ENCODE measurements at regions not wholly inside any gene's neighbourhood (a gene's known extent, or its start where the extent isn't known, plus 50 kb on each side); places are given as distances from the start of the nearest gene placed in this dataset.

- Mint-ChIP-seq H3K4me1 (ENCODE audit: low read depth in 2 of 2) (peaks cover 4% of the 10 kb centered on the region in 2 donors), H3K36me3 (no peaks in the 10 kb centered on the region), H3K27me3 (peaks cover 12 to 14% of the 10 kb centered on the region in 2 donors), H3K27ac (no peak overlapping the region), H3K9me3 (peaks cover 3% of the 10 kb centered on the region), H3K4me3 (no peak overlapping the region)
- DNase-seq (ENCODE audit: low spot score) (no peak), ATAC-seq (no peak)
These were observed 388.4 kb downstream of the SHANK2 start for GRCh38 chr11:70863993-70864392.

- DNase-seq (ENCODE audit: low spot score) (no peak), ATAC-seq (no peak)
- Mint-ChIP-seq H3K27ac (no peak overlapping the region), H3K4me1 (ENCODE audit: low read depth in 2 of 2) (no peaks in the 10 kb centered on the region), H3K27me3 (peaks cover 5 to 8% of the 10 kb centered on the region in 2 donors), H3K36me3 (no peaks in the 10 kb centered on the region), H3K4me3 (no peak overlapping the region), H3K9me3 (no peaks in the 10 kb centered on the region)
These were observed 387.0 kb downstream of the SHANK2 start for GRCh38 chr11:70865356-70865755.

GRCh38 chr11:70866834-70867233 lies 385.5 kb downstream of the SHANK2 start:
- no peaks in the 10 kb centered on the region for H3K36me3 Mint-ChIP-seq
- DNase-seq (ENCODE audit: low spot score) (no peak), ATAC-seq (no peak)
- H3K4me1 Mint-ChIP-seq (ENCODE audit: low read depth in 2 of 2): no peaks in the 10 kb centered on the region
- no peak overlapping the region for H3K27ac Mint-ChIP-seq
- H3K9me3 Mint-ChIP-seq: no peaks in the 10 kb centered on the region
- no peak overlapping the region for H3K4me3 Mint-ChIP-seq
- peaks cover 2 to 3% of the 10 kb centered on the region in 2 donors for H3K27me3 Mint-ChIP-seq

GRCh38 chr11:70867281-70868047 lies 384.9 kb downstream of the SHANK2 start:
- DNase-seq (ENCODE audit: low spot score) (no peak), ATAC-seq (no peak)
- H3K36me3 Mint-ChIP-seq: no peaks in the 10 kb centered on the region
- H3K27ac Mint-ChIP-seq: no peak overlapping the region
- peaks cover 0 to 4% of the 10 kb centered on the region in 2 donors for H3K27me3 Mint-ChIP-seq
- H3K9me3 Mint-ChIP-seq: no peaks in the 10 kb centered on the region
- H3K4me3 Mint-ChIP-seq: no peak overlapping the region
- no peaks in the 10 kb centered on the region for H3K4me1 Mint-ChIP-seq (ENCODE audit: low read depth in 2 of 2)

GRCh38 chr11:70868341-70868885 lies 384.0 kb downstream of the SHANK2 start:
- no peaks in the 10 kb centered on the region for H3K36me3 Mint-ChIP-seq
- H3K4me3 Mint-ChIP-seq: no peak overlapping the region
- no peak for DNase-seq (ENCODE audit: low spot score)
- no peaks in the 10 kb centered on the region for H3K4me1 Mint-ChIP-seq (ENCODE audit: low read depth in 2 of 2)
- no peaks in the 10 kb centered on the region for H3K9me3 Mint-ChIP-seq
- no peak overlapping the region for H3K27ac Mint-ChIP-seq
- H3K27me3 Mint-ChIP-seq: peaks cover 0 to 4% of the 10 kb centered on the region in 2 donors
- no peak for ATAC-seq

GRCh38 chr11:70869054-70869453 lies 383.3 kb downstream of the SHANK2 start:
- Mint-ChIP-seq H3K27me3 (peaks cover 5 to 7% of the 10 kb centered on the region in 2 donors), H3K27ac (no peak overlapping the region), H3K36me3 (no peaks in the 10 kb centered on the region), H3K4me3 (no peak overlapping the region), H3K4me1 (ENCODE audit: low read depth in 2 of 2) (no peaks in the 10 kb centered on the region), H3K9me3 (no peaks in the 10 kb centered on the region)
- ATAC-seq (no peak), DNase-seq (ENCODE audit: low spot score) (no peak)

GRCh38 chr11:70871881-70872280 lies 380.5 kb downstream of the SHANK2 start:
- H3K4me1 Mint-ChIP-seq (ENCODE audit: low read depth in 2 of 2): no peaks in the 10 kb centered on the region
- H3K9me3 Mint-ChIP-seq: no peaks in the 10 kb centered on the region
- no peaks in the 10 kb centered on the region for H3K36me3 Mint-ChIP-seq
- H3K27me3 Mint-ChIP-seq: peaks cover 9 to 10% of the 10 kb centered on the region in 2 donors
- ATAC-seq: no peak
- H3K4me3 Mint-ChIP-seq: no peak overlapping the region
- no peak for DNase-seq (ENCODE audit: low spot score)
- H3K27ac Mint-ChIP-seq: no peak overlapping the region

GRCh38 chr11:70872299-70872698 lies 380.1 kb downstream of the SHANK2 start:
- H3K27me3 Mint-ChIP-seq: peaks cover 9 to 10% of the 10 kb centered on the region in 2 donors
- no peaks in the 10 kb centered on the region for H3K4me1 Mint-ChIP-seq (ENCODE audit: low read depth in 2 of 2)
- no peaks in the 10 kb centered on the region for H3K9me3 Mint-ChIP-seq
- ATAC-seq (no peak), DNase-seq (ENCODE audit: low spot score) (no peak)
- H3K27ac Mint-ChIP-seq: no peak overlapping the region
- H3K36me3 Mint-ChIP-seq: no peaks in the 10 kb centered on the region
- no peak overlapping the region for H3K4me3 Mint-ChIP-seq

GRCh38 chr11:70872955-70873735 lies 379.2 kb downstream of the SHANK2 start:
- Mint-ChIP-seq H3K9me3 (no peaks in the 10 kb centered on the region), H3K27ac (no peak overlapping the region), H3K27me3 (peaks cover 9 to 10% of the 10 kb centered on the region in 2 donors), H3K4me3 (no peak overlapping the region), H3K4me1 (ENCODE audit: low read depth in 2 of 2) (no peaks in the 10 kb centered on the region), H3K36me3 (no peaks in the 10 kb centered on the region)
- DNase-seq (ENCODE audit: low spot score) (no peak), ATAC-seq (no peak)

GRCh38 chr11:70873736-70874412 lies 378.5 kb downstream of the SHANK2 start:
- no peaks in the 10 kb centered on the region for H3K36me3 Mint-ChIP-seq
- H3K4me3 Mint-ChIP-seq: no peak overlapping the region
- no peaks in the 10 kb centered on the region for H3K9me3 Mint-ChIP-seq
- no peak overlapping the region for H3K27ac Mint-ChIP-seq
- DNase-seq (ENCODE audit: low spot score): no peak
- peaks cover 9 to 10% of the 10 kb centered on the region in 2 donors for H3K27me3 Mint-ChIP-seq
- no peak for ATAC-seq
- H3K4me1 Mint-ChIP-seq (ENCODE audit: low read depth in 2 of 2): no peaks in the 10 kb centered on the region

GRCh38 chr11:70876685-70877084 lies 375.7 kb downstream of the SHANK2 start:
- no peaks in the 10 kb centered on the region for H3K9me3 Mint-ChIP-seq
- DNase-seq (ENCODE audit: low spot score) (no peak), ATAC-seq (no peak)
- no peaks in the 10 kb centered on the region for H3K36me3 Mint-ChIP-seq
- peaks cover 9 to 10% of the 10 kb centered on the region in 2 donors for H3K27me3 Mint-ChIP-seq
- H3K4me3 Mint-ChIP-seq: no peak overlapping the region
- H3K27ac Mint-ChIP-seq: no peak overlapping the region
- no peaks in the 10 kb centered on the region for H3K4me1 Mint-ChIP-seq (ENCODE audit: low read depth in 2 of 2)

- Mint-ChIP-seq H3K9me3 (no peaks in the 10 kb centered on the region), H3K4me3 (no peak overlapping the region), H3K4me1 (ENCODE audit: low read depth in 2 of 2) (no peaks in the 10 kb centered on the region), H3K27ac (no peak overlapping the region), H3K36me3 (no peaks in the 10 kb centered on the region), H3K27me3 (peaks cover 8 to 9% of the 10 kb centered on the region in 2 donors)
- no peak for ATAC-seq
- no peak for DNase-seq (ENCODE audit: low spot score)
These were observed 375.2 kb downstream of the SHANK2 start for GRCh38 chr11:70877151-70877550.

GRCh38 chr11:70878366-70878765 lies 374.0 kb downstream of the SHANK2 start:
- H3K27me3 Mint-ChIP-seq: peaks cover 6 to 9% of the 10 kb centered on the region in 2 donors
- H3K36me3 Mint-ChIP-seq: no peaks in the 10 kb centered on the region
- no peak overlapping the region for H3K4me3 Mint-ChIP-seq
- H3K4me1 Mint-ChIP-seq (ENCODE audit: low read depth in 2 of 2): no peaks in the 10 kb centered on the region
- DNase-seq (ENCODE audit: low spot score) (no peak), ATAC-seq (no peak)
- H3K27ac Mint-ChIP-seq: no peak overlapping the region
- no peaks in the 10 kb centered on the region for H3K9me3 Mint-ChIP-seq

Data from natural killer cell treated with Interleukin-12 subunit alpha and Interleukin-12 subunit beta and Interleukin-15 and Interleukin-18, amount 100 ng/mL, for 72 hours (primary cell).